ENCODE measurements at regions not wholly inside any gene's neighbourhood (a gene's known extent, or its start where the extent isn't known, plus 50 kb on each side); places are given as distances from the start of the nearest gene placed in this dataset.

DNA sequence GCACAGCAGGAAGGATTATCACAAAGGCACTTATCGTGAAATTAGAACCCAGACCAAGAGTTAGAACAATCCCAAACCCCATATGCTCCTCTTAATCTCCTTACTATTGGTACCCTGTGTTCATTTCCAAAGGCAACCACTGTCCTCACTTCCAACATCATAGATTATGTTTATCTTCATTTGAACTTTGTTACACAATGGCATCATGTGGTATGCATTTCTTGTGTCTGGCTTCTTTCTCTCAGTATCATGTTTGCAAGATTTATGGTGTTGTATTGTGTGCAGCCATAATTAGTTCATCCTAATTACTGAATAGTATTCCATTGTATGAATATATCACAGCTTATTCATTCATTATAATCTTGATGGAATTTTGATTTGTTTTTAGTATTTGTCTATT lies 124.6 kb upstream of the SEC61G start:
- no peaks in the 10 kb centered on the region for H3K4me1 Mint-ChIP-seq (ENCODE audit: low read depth)
- H3K27ac Mint-ChIP-seq = no peak overlapping the region
- no peak overlapping the region for H3K4me3 Mint-ChIP-seq
- H3K9me3 Mint-ChIP-seq = no peaks in the 10 kb centered on the region
- H3K27me3 Mint-ChIP-seq (ENCODE audit: low read depth) = peaks cover 7% of the 10 kb centered on the region
- ATAC-seq (replicated peaks in 1 of 2) (no peak), DNase-seq (no peak)
- no peaks in the 10 kb centered on the region for H3K36me3 Mint-ChIP-seq (ENCODE audit: insufficient read depth in 2 of 2)

DNA sequence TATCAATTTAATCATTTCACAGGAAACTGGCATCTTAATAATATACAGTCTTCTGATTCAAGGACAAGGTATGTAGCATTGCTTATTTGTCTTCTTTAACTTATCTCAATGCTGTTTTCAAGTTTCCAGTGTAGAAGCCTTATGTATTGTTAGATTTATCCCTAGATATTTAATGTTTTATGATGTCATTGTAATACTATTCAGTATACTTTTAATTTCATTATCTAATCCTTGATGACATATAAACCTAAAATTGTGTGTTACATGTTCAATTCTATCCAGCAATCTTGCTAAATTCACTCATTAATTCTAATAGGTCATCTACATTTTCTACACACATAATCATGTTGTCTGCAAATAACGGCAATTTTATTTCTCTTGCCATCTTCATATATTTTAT lies 126.3 kb upstream of the SEC61G start:
- Mint-ChIP-seq H3K36me3 (ENCODE audit: insufficient read depth in 2 of 2) (no peaks in the 10 kb centered on the region), H3K4me1 (ENCODE audit: low read depth) (no peaks in the 10 kb centered on the region), H3K27me3 (ENCODE audit: low read depth) (peaks cover 8% of the 10 kb centered on the region), H3K9me3 (no peaks in the 10 kb centered on the region), H3K4me3 (no peak overlapping the region), H3K27ac (no peak overlapping the region)
- DNase-seq = no peak
- ATAC-seq (replicated peaks in 1 of 2) = no peak

DNA sequence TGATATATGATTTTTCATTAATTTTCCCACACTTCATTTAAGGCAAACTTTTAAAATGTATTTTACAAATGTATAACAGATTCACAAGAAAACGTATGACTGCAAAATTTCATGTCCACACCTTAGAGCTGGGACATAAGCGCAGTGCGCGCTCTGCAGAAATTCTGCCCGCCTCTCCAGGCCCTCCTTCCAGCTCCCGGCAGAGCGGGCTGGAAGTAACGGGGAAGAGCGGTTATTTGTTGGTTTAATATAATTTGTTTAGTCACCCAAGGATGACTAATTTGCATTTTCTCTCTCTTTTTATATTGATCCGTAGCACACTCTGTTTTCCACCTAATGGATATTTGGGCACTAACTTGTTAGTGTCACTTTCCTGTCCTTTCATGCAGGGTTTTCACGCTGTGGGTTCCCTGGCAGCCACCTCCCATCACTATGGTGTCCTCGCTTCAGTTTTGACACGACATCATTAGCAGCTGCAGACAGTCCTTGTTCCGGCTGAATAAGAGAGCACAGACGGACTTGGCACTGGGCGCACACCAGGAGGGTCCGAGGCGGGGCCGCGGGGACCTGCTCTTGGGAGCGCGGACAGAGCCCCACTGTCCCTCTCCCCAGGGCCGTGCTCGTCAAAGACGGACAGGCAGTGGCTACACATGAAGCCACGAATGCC lies 129.2 kb upstream of the SEC61G start:
- H3K4me1 Mint-ChIP-seq (ENCODE audit: low read depth) = no peaks in the 10 kb centered on the region
- no peak for ATAC-seq (replicated peaks in 1 of 2)
- H3K36me3 Mint-ChIP-seq (ENCODE audit: insufficient read depth in 2 of 2) = no peaks in the 10 kb centered on the region
- no peak overlapping the region for H3K27ac Mint-ChIP-seq
- H3K9me3 Mint-ChIP-seq = peaks cover 0 to 1% of the 10 kb centered on the region in 2 donors
- H3K27me3 Mint-ChIP-seq (ENCODE audit: low read depth) = peaks cover 8% of the 10 kb centered on the region
- H3K4me3 Mint-ChIP-seq = no peak overlapping the region
- DNase-seq = no peak

DNA sequence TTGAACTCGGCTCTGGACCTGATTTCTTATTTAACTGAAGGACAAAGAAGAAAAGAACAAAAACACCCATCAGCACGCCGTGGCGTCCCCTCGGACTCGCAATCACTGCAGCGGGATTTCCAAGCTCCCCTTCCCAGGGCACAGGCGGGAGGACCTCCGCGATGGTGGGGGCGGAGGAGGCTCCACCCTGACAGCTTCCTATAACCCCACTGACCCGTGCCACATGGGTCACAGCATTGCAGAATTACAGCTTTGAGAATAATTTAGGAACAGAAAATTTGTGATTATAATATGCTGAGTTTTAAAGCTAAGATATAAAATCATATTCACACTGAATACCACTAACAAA lies 129.7 kb upstream of the SEC61G start:
- H3K4me1 Mint-ChIP-seq (ENCODE audit: low read depth) = no peaks in the 10 kb centered on the region
- no peak for ATAC-seq (replicated peaks in 1 of 2)
- H3K27ac Mint-ChIP-seq = no peak overlapping the region

DNA sequence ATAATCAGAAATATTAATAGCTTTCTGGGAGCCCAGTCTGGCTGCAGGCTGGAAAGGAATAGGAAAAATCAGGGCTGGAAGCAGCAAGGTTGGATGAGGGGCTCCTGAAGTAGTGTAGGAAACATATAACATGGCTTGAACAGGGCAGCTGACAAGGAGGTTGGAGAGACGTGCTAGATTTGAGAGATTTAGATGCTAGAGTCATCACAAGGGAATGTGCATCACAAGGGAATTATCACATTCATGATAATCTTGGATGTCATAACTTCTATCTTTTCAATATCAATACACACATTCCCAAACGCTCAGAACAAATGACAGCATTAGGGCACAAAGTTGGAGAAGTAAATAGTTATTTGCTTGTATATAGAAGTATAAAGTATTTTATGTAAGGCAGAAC lies 120.9 kb upstream of the EGFR start:
- H3K27me3 Mint-ChIP-seq (ENCODE audit: low read depth) = no peaks in the 10 kb centered on the region
- H3K27ac Mint-ChIP-seq = no peak overlapping the region
- H3K4me1 Mint-ChIP-seq (ENCODE audit: low read depth) = no peaks in the 10 kb centered on the region
- DNase-seq = no peak
- no peaks in the 10 kb centered on the region for H3K36me3 Mint-ChIP-seq (ENCODE audit: insufficient read depth in 2 of 2)
- no peak for ATAC-seq (replicated peaks in 1 of 2)
- no peaks in the 10 kb centered on the region for H3K9me3 Mint-ChIP-seq
- no peak overlapping the region for H3K4me3 Mint-ChIP-seq

More for the DNA sequence above, 129.7 kb upstream of the SEC61G start:
- Mint-ChIP-seq H3K27me3 (ENCODE audit: low read depth) (peaks cover 8% of the 10 kb centered on the region), H3K9me3 (peaks cover 0 to 1% of the 10 kb centered on the region in 2 donors), H3K36me3 (ENCODE audit: insufficient read depth in 2 of 2) (no peaks in the 10 kb centered on the region), H3K4me3 (no peak overlapping the region)
- no peak for DNase-seq

DNA sequence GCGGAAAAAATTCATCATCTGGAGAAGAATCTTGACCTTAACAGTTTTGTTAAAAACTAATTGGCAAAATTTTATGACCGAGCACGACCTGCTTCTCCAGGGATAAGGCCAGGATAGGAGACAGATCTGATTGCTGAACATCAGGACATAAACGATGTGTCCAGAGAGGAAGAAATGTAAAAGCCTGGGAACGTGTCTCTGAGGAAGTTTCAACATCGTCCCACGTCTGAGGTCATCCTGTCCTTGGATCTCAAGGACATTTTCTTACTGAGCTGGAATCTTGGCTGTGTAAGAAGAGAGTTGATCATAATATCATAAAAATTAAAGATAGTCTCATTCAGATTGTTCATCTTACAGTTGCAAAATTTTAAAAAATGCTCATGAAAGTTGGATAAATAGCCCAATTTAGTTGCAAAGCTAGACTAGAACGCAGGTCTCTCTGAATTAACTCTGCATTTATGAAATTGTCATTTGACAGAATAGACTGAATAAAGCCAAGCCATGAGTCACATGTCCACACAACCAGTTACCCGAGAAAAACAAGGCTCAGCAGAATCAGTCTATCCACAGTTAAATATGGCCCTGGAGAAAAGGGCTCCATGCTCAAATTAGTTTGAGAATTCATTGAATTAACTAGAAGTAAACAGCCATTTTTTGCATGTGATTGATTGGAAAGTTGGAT lies 120.0 kb upstream of the EGFR start:
- no peak for ATAC-seq (replicated peaks in 1 of 2)
- no peaks in the 10 kb centered on the region for H3K4me1 Mint-ChIP-seq (ENCODE audit: low read depth)

DNA sequence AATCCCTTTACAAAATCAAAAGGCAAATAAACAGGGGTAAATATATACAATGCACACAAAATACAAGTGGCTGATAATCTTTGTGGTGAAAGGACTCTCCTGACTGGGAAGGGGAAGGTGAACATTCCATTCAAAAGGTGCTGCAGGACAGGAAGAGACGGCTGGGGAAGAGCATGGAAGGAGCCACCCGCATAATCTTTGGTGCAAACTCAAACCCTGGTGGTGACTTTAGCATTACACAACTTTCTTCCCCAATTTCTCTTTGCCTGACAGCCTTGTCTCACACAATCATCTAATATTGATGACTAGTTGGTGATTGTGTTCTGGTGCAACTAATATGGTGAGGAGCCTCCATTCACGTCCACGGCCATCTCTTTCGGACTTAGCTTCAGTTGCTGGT lies 117.0 kb upstream of the EGFR start:
- DNase-seq = no peak
- no peak overlapping the region for H3K4me3 Mint-ChIP-seq
- H3K27ac Mint-ChIP-seq = no peak overlapping the region
- no peak for ATAC-seq (replicated peaks in 1 of 2)
- H3K36me3 Mint-ChIP-seq (ENCODE audit: insufficient read depth in 2 of 2) = no peaks in the 10 kb centered on the region
- no peaks in the 10 kb centered on the region for H3K27me3 Mint-ChIP-seq (ENCODE audit: low read depth)
- no peaks in the 10 kb centered on the region for H3K9me3 Mint-ChIP-seq
- no peaks in the 10 kb centered on the region for H3K4me1 Mint-ChIP-seq (ENCODE audit: low read depth)

More for the DNA sequence above, 120.0 kb upstream of the EGFR start:
- Mint-ChIP-seq H3K36me3 (ENCODE audit: insufficient read depth in 2 of 2) (no peaks in the 10 kb centered on the region), H3K27me3 (ENCODE audit: low read depth) (no peaks in the 10 kb centered on the region), H3K9me3 (no peaks in the 10 kb centered on the region), H3K4me3 (no peak overlapping the region), H3K27ac (no peak overlapping the region)
- DNase-seq = no peak

DNA sequence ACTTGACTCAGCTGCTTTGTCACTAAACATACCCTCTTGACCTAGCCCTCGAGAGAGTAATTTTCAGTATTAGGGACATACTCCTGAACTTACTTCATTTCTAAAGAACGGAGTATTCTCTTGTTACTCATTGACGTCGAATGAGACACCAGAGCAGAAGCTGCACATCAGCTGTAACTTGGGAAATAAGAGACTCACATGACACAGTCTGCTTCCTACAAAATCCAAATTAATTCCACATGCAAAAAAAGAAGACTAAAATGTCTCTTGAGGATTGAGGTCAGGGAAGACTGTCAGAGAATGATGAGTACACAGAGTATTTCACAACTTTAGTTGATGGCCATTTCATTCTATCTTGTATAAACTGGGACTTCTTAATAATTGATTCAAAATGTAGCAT lies 114.7 kb upstream of the EGFR start:
- Mint-ChIP-seq H3K27me3 (ENCODE audit: low read depth) (no peaks in the 10 kb centered on the region), H3K36me3 (ENCODE audit: insufficient read depth in 2 of 2) (no peaks in the 10 kb centered on the region), H3K27ac (no peak overlapping the region), H3K4me3 (no peak overlapping the region), H3K9me3 (no peaks in the 10 kb centered on the region), H3K4me1 (ENCODE audit: low read depth) (no peaks in the 10 kb centered on the region)
- no peak for DNase-seq
- ATAC-seq (replicated peaks in 1 of 2) = no peak

DNA sequence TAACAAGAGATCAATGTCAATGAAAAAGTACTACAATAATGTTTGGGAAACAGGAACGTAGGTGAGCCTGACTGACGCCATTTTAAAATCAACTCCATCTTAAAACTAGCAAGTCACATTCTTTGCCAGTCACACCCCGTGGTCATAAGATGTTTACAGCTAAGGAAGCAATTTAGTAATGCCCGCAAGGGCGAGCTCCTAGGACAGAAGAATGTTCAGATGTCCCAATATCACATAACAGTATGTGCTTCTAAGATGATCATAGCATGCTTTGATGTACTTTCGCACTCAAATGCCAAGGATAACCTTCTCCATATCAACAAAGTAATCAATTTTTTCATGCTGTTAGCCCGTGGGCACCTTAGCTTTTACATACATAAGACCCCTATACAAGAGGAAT lies 113.8 kb upstream of the EGFR start:
- H3K27me3 Mint-ChIP-seq (ENCODE audit: low read depth) = no peaks in the 10 kb centered on the region
- no peak for DNase-seq
- no peak for ATAC-seq (replicated peaks in 1 of 2)
- no peak overlapping the region for H3K27ac Mint-ChIP-seq
- no peaks in the 10 kb centered on the region for H3K9me3 Mint-ChIP-seq
- no peaks in the 10 kb centered on the region for H3K36me3 Mint-ChIP-seq (ENCODE audit: insufficient read depth in 2 of 2)
- no peak overlapping the region for H3K4me3 Mint-ChIP-seq
- H3K4me1 Mint-ChIP-seq (ENCODE audit: low read depth) = no peaks in the 10 kb centered on the region

DNA sequence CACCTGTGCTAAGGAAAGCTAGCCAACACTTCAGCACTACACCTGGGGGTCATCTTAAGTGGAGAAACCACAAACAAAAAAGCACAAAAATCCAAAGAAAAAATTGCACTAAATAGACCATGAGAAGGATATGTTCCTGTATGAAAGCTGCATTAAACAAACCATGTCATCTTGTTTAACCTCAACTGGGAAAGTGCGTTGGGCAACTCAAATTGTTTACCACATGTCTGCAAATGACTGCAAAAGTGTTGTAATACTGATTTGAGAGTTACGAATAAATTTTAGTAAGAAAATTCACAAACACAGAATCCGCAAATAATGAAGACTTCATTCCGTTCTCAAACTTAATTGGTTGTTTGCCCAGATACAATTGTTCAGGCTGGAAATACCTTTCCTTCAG lies 111.9 kb upstream of the EGFR start:
- Mint-ChIP-seq H3K36me3 (ENCODE audit: insufficient read depth in 2 of 2) (no peaks in the 10 kb centered on the region), H3K4me1 (ENCODE audit: low read depth) (no peaks in the 10 kb centered on the region)

DNA sequence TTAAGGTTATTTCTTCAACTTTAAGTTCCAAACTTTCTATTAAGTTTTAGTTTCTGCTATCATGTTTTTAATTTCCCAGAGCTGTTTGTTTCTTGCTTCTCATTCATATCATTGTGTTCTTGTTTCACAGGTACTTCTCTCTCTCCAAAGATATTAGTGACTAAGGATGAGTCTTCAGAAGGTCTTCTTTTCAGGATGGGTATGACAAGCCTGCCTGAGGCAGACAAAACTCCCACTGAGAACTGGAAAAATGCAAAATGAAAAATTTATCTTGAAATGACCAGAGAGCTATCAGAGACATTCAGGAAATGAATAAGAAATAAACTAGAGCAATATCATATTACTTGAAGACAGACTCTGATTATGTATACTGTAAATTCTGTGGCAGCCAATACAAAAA lies 110.8 kb upstream of the EGFR start:
- H3K9me3 Mint-ChIP-seq = no peaks in the 10 kb centered on the region
- H3K36me3 Mint-ChIP-seq (ENCODE audit: insufficient read depth in 2 of 2) = no peaks in the 10 kb centered on the region
- H3K4me1 Mint-ChIP-seq (ENCODE audit: low read depth) = no peaks in the 10 kb centered on the region
- ATAC-seq (replicated peaks in 1 of 2) (no peak), DNase-seq (no peak)
- peak overlapping the region; percentile 54 for H3K27ac Mint-ChIP-seq
- H3K27me3 Mint-ChIP-seq (ENCODE audit: low read depth) = no peaks in the 10 kb centered on the region
- H3K4me3 Mint-ChIP-seq = no peak overlapping the region

More for the DNA sequence above, 111.9 kb upstream of the EGFR start:
- Mint-ChIP-seq H3K4me3 (no peak overlapping the region), H3K27ac (no peak overlapping the region), H3K9me3 (no peaks in the 10 kb centered on the region), H3K27me3 (ENCODE audit: low read depth) (no peaks in the 10 kb centered on the region)
- DNase-seq (no peak), ATAC-seq (replicated peaks in 1 of 2) (no peak)

DNA sequence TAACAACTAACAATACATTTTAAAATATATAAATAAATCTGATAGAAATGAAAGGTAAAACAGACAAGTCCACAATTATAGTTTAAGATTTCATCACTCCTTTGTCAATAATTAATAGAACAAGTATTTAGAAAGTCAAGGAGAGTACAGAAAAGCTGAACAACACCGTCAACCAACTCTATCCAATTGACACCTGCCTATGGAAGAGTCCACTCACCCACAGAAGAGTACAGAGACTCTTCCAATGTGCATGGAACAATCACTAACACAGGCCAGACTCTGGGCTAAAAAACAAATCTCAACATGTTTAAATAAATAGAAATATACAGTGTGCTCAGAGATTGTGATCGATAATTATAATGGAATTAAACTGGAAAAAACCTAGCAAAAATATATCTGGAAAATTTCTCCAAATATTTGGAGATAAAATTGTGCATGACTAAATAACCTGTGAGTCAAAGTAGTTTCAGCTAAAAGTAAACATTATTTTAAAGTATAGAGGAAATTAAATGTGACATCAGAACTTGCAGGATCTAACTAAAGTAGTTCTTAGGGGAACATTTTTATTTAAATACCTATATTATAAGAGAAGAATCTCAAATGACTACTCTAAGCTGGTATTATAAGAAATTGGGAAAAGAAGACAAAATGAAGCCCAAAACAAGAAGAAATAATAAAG lies 109.9 kb upstream of the EGFR start:
- H3K27me3 Mint-ChIP-seq (ENCODE audit: low read depth) = no peaks in the 10 kb centered on the region
- DNase-seq (no peak), ATAC-seq (replicated peaks in 1 of 2) (no peak)
- H3K4me3 Mint-ChIP-seq = no peak overlapping the region
- H3K9me3 Mint-ChIP-seq = no peaks in the 10 kb centered on the region
- H3K4me1 Mint-ChIP-seq (ENCODE audit: low read depth) = no peaks in the 10 kb centered on the region
- no peaks in the 10 kb centered on the region for H3K36me3 Mint-ChIP-seq (ENCODE audit: insufficient read depth in 2 of 2)
- no peak overlapping the region for H3K27ac Mint-ChIP-seq

DNA sequence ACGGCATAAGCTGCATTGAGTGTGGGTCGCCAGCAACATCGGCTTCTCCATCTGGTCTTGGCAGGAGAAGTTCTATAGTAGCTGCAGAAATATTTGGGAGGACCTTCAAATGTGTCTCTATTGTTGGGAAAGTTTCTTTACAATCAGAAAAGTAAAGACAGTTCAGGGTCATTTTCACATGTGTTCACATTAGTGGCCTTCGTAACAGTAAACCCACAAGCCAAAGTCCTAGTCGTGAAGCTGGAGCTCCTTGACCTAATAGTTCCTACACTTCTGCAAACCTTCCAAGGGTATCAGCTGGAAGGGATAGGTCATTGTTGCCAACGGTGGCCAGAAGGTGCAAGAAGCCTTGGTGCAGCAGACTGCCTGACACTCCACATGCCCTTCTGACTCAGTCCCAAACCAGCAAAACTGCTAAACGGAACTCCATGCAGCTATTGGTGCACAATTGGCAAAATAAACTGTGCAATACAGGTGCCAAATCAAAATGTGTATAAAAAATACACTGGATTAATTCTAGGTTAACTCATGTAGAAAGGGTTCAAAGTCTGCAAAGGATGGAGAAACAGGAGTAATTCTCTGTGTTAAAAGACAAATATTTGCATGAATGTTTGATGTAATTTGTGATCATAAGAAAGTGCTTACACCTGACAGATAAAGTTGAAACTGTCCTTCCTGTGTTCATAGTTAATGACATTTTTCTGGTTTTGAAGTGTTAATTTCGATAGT lies 102.8 kb upstream of the EGFR start:
- Mint-ChIP-seq H3K27me3 (ENCODE audit: low read depth) (no peaks in the 10 kb centered on the region), H3K36me3 (ENCODE audit: insufficient read depth in 2 of 2) (no peaks in the 10 kb centered on the region), H3K4me1 (ENCODE audit: low read depth) (no peaks in the 10 kb centered on the region), H3K27ac (no peak overlapping the region), H3K9me3 (peaks cover 0 to 1% of the 10 kb centered on the region in 2 donors), H3K4me3 (no peak overlapping the region)
- DNase-seq = no peak
- no peak for ATAC-seq (replicated peaks in 1 of 2)
